GM11168 (cell line): ENCODE measurements at regions not wholly inside any gene's neighbourhood (a gene's known extent, or its start where the extent isn't known, plus 50 kb on each side); places are given as distances from the start of the nearest gene placed in this dataset.
"Not testable (repeated sequence)": the region's sequence is repeated elsewhere in the genome, so short reads cannot be mapped to it uniquely, and the experiment has no call there.

Experiments used
- in situ Hi-C: fragments of 300-500 bp; cut with MboI; formaldehyde crosslinking; loops from one replicate; pipeline ENCODE4 v1.12.0; 2022; ENCODE audit warnings: low sequenced_read_pairs; ENCODE audit not compliant: unreplicated experiment

DNA sequence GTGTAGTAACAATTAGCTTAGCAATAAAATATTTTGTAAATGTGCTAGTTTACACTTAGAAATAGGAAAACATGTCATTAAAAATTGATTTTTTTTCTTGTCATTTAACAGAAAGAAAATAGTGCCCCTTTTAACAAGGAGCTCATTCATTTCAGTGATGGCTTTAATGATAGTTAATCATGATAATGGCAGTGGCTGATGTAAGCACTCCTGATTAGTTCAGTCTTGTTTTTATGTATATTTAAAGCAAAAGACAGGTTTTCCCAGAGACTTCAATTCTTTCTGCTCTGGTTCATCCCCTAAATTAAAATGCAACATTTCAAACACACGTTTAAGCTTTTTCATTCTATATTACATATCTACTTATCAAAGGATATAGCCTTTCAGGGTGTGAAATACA is 1039.5 kb upstream of the PCDH7 start:
- in situ Hi-C loops: no loop called here

DNA sequence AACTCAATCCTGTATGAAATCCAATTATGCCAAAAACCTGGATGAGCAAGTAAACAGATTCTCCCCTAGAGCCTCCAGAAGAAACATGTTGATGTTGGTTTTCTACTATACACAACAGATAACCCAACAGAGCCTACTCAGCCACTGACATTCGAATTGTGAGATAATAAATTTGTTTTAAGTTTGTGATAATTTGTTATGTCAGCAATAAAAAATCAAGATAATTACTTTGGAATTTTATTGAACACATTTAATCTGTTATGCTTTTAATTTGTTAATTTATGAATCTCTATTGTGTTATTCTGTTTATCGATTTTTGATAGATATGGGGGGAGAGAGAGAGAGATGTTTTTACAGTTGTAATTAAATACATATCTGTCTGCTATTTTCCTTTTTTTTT is 1016.1 kb upstream of the PCDH7 start:
- in situ Hi-C loops: no loop called here

DNA sequence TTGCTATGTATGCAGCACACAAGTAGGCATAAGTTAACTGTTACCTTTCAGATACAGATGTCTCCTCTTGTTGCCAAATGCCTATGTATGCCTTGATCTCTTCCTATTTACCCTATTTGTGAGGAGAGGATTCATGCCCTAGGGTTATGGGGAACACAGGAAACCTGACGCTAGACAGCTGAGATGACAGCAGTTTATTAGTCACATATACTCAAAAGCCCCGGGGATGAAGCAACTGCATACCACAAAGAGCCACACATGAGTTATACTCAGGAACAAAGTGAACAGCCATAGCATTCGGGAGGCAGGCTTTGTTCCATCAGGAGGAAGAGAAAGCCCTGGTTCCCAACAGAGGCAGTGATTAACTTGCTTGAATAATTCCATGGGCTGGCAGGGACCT is 1011.7 kb upstream of the PCDH7 start:
- in situ Hi-C loops: no loop called here

DNA sequence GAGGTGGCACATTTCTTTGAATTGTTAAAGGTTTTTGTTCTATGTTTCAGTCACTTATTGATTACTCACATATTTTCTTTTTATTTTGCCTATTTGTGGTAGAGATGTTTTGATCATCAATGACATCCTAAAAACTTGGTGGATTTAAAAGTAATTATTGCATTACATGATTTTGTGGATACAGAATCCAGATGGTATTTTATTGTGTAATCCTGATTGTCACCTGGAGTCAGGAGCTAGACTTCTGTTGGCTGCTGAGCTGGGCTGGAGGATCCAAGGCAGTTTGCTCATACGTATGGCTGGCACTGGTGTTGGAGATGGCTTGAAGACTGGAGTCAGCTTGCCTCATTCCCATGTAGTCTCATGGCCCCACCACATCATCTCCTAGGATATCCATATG is 1009.6 kb upstream of the PCDH7 start:
- in situ Hi-C loops: no loop called here

DNA sequence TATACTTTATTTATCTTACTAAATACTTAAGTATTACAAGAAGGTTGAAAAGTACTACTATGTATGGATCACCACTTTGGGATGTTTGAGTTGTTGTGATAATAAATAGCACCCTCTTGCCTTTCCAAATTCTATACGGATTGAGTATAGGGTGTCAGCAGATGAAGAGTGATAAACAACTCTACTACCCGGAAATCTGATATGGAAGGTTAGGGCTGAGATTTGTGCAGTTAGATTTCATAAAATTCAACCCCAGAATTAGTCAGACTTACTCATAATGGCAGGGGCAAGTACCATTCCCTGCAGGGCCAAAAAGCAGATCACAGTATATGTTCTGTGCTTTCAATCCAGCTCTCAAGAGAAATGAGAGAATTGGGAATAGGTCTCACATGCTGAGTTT is 1008.9 kb upstream of the PCDH7 start:
- in situ Hi-C loops: no loop called here

DNA sequence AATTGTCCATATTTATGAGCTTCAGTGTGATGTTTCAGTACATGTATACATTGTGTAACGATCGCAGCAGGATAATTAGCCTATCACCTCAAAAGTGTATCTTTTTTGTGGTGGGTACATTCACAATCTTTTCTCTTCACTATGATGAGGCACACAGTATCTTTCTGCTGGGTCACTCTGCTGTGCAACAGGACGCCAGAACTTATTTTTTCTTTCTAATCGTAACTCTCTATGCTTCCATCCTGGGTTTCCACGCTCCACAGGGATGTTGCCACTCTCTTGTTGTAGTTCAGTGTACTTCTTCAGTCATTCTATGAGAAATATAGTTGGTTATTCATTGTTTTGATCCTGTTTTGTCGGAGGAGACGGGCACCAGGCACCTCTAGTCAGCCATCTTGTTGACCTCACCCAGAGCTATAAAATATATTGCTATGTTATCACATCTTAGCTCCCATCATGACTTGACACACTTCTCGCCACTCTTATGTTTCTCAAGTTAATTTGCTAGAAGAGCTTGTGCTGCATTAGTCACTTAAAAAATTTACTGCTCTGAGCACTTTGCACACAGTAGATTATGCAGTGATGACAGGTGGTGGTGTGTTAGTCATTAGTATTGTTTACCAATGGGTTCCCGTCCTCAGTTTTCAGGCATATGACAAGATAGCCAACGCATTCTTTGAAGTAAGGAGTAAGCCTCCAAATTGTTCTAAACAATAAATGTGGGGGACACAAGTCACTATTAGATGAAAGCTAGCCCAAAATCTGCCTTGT is 1002.7 kb upstream of the PCDH7 start:
- in situ Hi-C loops: no loop called here

DNA sequence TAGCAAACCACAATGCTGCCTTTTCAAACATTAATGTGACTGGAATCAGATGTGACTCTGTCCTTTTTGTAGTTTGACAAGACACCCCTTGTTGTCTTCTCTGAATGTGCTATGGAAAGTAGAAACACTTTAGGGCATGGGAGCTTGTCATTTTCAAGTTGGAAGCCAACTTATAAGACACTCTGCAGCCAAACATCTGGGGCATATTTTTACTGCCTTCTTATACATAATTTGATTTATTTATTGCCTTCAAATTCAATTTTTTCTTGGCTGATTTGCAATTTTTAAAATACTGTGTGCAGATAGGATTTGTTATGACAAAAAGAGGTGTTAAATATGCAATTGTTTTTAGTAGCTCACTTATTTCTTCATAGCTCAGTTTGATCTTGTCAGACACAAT is 1002.0 kb upstream of the PCDH7 start:
- in situ Hi-C loops: no loop called here

DNA sequence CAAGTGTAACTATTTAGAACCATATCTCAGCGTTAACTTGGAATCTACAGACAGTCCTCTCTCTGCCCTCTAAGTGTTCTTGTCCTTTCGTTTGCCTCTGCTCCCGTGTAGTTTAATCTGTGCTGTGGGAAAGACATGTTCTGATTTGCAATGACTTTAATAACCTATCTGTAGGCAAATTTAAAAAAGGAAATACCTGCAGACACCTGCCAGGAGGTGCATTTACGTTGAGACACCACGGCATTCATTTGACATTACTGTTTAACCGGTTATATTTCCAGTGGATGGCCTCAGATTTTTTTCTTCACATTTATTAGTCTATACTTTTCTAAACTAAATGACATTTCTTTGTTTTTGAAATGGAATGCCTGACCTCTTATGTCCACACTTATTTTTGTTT is 997.9 kb upstream of the PCDH7 start:
- in situ Hi-C loops: no loop called here

DNA sequence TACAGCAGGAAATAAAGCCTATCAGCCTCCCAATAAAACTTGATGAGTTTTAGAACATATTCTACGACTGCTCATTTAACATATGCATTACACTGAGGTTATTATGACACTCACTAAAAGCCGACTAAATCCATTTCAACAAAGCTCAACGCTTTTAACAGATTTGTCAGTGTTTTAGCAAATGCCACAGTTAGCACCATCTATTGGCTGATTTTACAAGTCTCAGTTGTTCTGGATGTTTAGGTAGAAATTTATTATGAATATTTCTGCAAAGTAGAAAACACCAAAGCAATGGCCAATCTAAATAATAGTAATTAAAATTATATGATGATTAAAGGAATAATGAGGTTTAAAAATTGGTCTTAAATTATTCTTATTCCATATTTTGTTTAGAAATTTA is 993.2 kb upstream of the PCDH7 start:
- in situ Hi-C loops: no loop called here

DNA sequence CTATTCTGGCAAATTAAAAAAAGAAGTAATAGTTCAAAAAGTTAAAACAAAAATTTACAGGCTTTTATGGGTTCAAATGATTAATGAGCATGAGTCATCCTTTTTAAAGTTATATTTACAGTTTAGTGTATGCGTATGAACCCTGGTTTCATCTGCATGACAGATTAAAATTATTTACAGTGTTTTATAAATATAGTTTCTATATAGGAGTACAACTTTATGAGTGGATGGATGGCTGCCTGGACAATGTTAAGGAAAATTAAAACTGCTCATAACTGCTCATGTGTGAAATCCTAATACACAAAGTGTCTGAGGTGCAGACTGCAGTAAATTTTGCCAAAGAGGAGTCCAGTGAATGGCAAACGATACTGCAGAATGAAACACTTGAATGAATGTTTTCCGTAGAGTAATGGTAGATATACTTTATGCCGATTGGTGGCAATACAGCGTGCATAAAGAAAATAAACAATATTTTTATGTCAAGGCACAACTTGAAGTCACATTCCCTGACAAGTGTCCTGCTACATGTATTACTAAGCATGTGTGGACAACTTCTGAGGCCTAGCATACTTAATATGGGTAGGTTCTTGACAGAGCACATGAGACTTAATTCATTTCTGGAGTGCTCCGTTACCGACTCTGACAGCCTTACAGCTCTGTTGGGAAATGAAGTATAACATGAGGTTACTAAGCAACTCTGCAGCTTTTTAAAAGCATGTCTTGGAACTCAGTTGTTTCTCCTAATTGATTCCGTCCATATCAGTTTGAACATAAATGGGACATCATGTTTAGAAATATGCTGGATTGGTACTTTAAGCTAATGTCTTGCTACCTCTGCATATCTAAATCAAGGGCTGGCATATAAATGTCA is 985.6 kb upstream of the PCDH7 start:
- in situ Hi-C loops: no loop called here

DNA sequence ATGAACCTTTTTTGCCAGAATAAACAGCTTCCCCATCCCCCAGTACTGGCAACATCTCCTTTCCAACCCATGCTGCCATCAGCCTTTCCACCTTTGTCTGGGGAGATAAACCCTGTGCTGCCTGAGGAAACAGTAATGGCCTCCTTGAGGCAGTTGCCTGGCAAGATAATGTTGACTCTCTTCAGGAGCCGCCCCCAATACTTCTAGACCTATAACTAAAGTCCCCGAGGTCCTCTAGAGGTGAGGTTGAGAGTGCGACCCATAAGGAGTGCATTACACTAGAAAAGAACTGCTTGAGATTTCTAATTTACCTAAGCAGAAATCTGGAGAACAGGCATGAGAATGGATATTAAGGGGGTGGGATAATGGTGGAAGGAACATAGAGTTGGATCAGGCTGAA is 963.2 kb upstream of the PCDH7 start:
- in situ Hi-C loops: no loop called here

DNA sequence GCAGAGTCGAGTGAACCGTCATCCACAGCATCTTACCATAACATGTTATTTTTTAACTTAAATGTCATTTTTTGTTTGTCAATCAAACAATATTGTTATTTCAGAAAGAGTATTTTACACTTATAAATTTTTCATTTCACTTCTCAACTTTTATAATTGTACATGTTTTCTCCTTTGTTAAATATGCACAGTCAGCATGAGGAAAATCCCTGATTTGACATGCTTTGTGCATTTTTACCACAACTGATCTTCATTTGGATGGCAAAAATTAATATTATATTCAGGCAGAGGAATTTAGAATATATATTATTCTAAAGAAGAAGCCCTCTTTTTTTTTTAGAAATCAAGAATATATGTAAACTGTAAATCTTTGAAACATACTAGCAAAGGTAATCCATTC is 958.0 kb upstream of the PCDH7 start:
- in situ Hi-C loops: no loop called here

DNA sequence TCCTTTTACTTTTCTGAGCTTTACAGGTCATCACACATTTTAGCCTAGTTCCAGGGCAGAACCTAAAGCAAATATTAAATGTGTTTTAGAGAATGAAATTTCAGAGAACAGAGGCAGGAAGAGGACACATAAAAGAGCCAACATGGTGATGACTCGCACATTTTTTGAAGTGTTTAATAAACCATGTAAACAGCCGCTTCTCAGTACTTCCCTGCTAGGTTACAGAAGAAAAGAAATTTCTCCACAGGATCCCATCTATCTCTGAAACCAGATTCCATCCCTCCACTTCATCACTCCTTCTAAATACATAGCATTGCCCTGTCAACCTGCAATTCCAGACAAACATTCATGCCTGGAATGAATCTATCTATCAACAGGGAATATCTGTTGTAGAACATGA is 949.5 kb upstream of the PCDH7 start:
- in situ Hi-C loops: no loop called here

DNA sequence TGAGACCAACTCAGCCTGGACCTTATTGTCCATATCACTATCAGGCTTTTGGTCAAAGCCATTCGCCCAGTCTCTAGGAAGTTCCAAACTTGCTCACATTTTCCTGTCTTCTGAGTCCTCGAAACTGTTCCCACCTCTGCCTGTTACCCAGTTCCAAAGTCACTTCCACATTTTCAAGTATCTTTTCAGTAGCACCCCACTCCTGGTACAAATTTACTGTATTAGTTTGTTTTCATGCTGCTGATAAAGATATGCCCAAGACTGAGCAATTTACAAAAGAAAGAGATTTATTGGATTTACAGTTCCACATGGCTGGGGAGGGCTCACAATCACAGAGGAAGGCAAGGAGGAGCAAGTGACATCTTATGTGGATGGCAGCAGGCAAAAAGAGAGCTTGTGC is 932.0 kb upstream of the PCDH7 start:
- in situ Hi-C loops: not testable (repeated sequence)

DNA sequence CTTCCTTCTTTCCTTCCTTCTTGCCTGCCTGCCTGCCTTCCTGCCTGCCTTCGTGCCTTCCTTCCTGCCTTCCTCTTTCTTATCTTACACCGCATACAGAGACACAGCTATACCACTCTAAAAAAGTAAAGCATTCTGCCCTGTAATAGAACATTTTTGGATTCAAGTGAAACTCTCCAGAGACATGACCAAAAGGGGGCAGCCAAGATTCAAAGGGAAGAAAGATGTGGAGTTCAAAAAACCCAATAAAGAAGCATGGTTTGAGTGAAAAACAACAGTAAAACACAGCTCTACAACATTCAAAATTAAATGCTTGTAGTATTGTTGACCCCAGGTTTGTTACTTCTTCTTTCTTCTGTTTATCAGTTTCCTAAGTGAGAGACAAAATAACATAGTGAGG is 914.9 kb upstream of the PCDH7 start:
- in situ Hi-C loops: no loop called here

DNA sequence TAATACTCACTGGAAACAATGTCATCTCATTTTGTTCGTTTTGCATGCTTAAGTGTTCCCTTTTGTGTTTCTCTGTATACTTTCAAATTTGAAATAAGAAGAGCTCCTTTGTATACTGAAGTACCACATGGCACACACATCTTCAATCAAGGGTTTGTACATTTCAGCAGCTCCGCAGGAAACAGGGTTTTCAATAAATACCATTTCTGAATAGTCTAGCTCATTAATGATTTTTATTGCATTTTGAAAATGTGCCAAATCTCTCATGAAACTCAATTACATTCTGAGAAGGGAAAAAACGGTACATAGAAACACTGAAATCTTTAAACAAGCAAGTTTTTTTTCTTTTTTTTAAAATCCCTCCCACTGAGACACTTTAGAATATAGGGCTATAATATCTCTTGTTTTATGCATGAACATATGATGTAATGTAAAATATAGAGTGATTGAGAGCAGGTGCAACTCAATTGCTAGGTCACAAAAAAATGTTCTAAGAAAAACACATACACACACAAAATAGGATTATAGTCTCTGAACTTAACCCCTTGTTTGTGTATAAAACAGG is 914.2 kb upstream of the PCDH7 start:
- in situ Hi-C loops: no loop called here

DNA sequence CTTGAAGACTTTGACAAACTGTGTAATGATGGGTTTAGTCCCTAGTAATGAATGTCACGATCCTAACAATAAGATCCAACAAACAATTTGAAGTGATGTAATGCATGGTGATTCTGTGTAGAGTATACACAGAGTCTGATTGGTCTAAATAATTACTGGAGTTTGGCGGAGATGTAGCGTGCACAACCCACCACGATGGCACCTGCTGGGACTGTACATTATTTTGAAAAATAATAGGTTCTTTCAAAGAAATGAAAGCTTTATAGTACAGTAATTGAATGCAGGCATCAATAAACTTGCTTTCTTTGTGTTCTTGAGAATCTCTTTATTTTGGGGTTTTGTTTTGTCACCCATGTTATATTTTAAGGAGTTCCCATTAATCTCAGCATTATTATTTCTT is 902.2 kb upstream of the PCDH7 start:
- in situ Hi-C loops: no loop called here

DNA sequence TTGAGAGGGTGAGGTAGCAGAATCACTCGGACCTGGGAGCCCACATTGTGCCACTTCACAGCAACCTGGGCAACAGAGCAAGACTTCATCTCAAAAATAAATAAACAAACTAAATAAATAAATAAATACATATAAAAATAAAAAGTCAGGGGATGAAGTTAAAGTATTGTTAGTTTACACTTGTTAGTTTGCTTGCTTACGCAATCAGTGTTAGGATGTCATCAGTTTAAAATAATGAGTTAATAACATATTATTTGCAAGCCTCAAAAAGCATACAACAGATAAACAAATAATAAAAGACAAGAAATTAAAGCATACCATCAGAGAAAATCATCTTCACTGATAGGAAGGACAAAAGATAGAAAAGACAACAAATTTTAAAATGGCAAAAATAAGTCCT is 891.1 kb upstream of the PCDH7 start:
- in situ Hi-C loops: no loop called here

DNA sequence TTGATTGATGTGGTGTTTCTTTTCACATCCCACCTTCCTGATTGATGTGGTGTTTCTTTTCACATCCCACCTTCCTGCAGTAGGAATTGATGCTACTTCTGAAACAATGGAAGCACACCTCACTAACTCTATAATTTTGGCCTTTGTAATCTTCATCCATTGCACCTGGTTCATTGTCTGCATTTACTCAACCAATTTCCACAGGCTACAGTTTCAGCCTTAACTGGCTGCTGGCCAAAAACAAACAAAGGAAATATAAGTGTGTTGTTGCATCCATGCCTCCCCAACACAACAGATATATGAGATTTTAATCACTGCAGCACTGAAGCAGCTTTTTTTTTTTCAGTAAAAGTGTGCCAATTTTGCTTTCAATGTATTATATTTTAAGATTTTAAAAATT is 867.6 kb upstream of the PCDH7 start:
- in situ Hi-C loops: no loop called here

DNA sequence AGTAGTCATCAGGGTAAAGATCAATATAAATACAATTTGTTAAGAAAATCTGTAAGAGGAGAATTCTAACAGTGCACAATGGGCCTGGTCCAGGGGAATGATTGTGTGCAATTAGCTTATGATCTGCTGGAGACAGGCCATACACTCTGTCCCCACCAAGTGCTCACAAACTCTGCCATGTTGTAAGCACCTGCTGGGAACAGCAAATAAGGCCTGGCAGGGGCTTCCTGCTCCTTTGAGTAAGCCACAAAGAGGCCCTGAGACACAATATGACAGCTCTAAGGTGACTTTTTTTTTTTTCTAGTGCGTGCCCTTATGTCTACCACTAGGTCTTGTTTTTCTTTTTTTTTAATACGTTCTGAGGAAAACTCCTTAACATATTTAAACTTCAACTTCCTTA is 866.3 kb upstream of the PCDH7 start:
- in situ Hi-C loops: no loop called here

DNA sequence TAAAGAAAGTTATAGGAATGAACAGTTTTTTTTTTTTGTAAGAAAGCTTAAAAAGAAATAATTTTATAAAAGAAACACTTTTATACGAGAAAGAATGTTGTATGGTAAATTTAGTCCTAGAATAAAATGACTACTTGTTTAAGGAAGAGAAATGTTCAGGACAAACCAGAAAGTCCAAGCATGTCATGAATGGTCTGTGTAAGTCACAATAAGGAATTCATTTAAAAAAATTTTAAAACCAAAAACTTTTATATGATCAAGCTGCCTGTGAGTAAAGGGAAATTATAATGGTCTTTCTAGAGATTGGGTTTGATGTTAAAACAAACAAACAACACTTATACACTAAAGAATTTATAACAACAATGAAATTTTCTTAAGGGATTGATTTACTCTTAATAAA is 858.9 kb upstream of the PCDH7 start:
- in situ Hi-C loops: no loop called here
